Neural cell (in vitro differentiated cells): ENCODE measurements at regions not wholly inside any gene's neighbourhood (a gene's known extent, or its start where the extent isn't known, plus 50 kb on each side); places are given as distances from the start of the nearest gene placed in this dataset.

Experiments
- H2AFZ ChIP-seq: fragments of 200-600, 300-800 bp; sonication (generic), shearing (Covaris generic); 2 replicates; pipeline ENCODE4 v1.6.0; 2014; ENCODE audit warnings: low read depth, mild to moderate bottlenecking, antibody characterized with exemption, low read length, moderate library complexity
- H3F3A ChIP-seq: fragments of 200-600 bp; shearing (Covaris generic); 2 replicates; pipeline ENCODE4 v1.6.1; 2016; ENCODE audit warnings: mild to moderate bottlenecking, moderate library complexity, mixed read lengths, antibody characterized with exemption, low read length; ENCODE audit not compliant: insufficient read depth, poor library complexity, severe bottlenecking
- H3K27ac ChIP-seq: fragments of 200-600, 300-800 bp; sonication (generic), shearing (Covaris generic); 2 replicates; pipeline ENCODE4 v1.5.1; 2014; ENCODE audit warnings: mild to moderate bottlenecking, low read length, moderate library complexity
- H3K27me3 ChIP-seq: fragments of 300-800, 200-600 bp; sonication (generic), shearing (Covaris generic); 2 replicates; pipeline ENCODE4 v1.6.0; 2014; ENCODE audit warnings: mild to moderate bottlenecking, low read depth, low read length, moderate library complexity; ENCODE audit not compliant: insufficient read depth
- H3K36me3 ChIP-seq: fragments of 300-800, 200-600 bp; sonication (generic), shearing (Covaris generic); 2 replicates; pipeline ENCODE4 v1.5.1; 2014; ENCODE audit warnings: mild to moderate bottlenecking, antibody characterized with exemption, low read length, moderate library complexity; ENCODE audit not compliant: insufficient read depth
- H3K4me2 ChIP-seq: fragments of 300-800, 200-600 bp; sonication (generic), shearing (Covaris generic); 2 replicates; pipeline ENCODE4 v1.6.0; 2014; ENCODE audit warnings: mild to moderate bottlenecking, low read length
- H3K4me3 ChIP-seq: fragments of 300-800, 200-600 bp; sonication (generic), shearing (Covaris generic); 2 replicates; pipeline ENCODE4 v1.5.1; 2014; ENCODE audit warnings: mild to moderate bottlenecking, low read length, moderate library complexity
- H3K79me2 ChIP-seq: fragments of 200-600 bp; shearing (Covaris generic); replicated peaks from 2 replicates; pipeline ENCODE4 v1.6.0; 2014; ENCODE audit warnings: mild to moderate bottlenecking, low read length, moderate library complexity; ENCODE audit not compliant: insufficient read depth
- H3K9ac ChIP-seq: fragments of 300-800, 200-600 bp; sonication (generic), shearing (Covaris generic); 2 replicates; pipeline ENCODE4 v1.6.1; 2016; ENCODE audit warnings: mild to moderate bottlenecking, low read length, mixed read lengths
- H3K9me2 ChIP-seq: fragments of 200-600 bp; shearing (Covaris generic); 2 replicates; pipeline ENCODE4 v1.6.1; 2016; ENCODE audit warnings: mild to moderate bottlenecking, low read length, mixed read lengths; ENCODE audit not compliant: insufficient read depth
- H3K9me3 ChIP-seq: fragments of 200-600, 300-800 bp; sonication (generic), shearing (Covaris generic); 2 replicates; pipeline ENCODE4 v1.6.1; 2016; ENCODE audit warnings: mild to moderate bottlenecking, mixed run types, low read length, moderate library complexity, mixed read lengths
- H4K20me1 ChIP-seq: fragments of 200-600 bp; shearing (Covaris generic); 2 replicates; pipeline ENCODE4 v1.6.1; 2016; ENCODE audit warnings: mild to moderate bottlenecking, mixed run types; ENCODE audit not compliant: insufficient read depth
- EP300 ChIP-seq: fragments of 450-650 bp; conservative IDR thresholded peaks from 2 replicates; pipeline ENCODE4 v1.6.1; 2014; ENCODE audit warnings: antibody characterized with exemption, mild to moderate bottlenecking, moderate library complexity; ENCODE audit not compliant: poor library complexity, severe bottlenecking
- EZH2 ChIP-seq: fragments of 200-600, 300-800 bp; shearing (Covaris generic), sonication (generic); IDR thresholded peaks from 2 replicates; pipeline ENCODE4 v1.6.1; 2014; ENCODE audit warnings: antibody characterized with exemption, low read length, borderline replicate concordance, mild to moderate bottlenecking; ENCODE audit not compliant: insufficient read depth, poor library complexity, severe bottlenecking
- MXI1 ChIP-seq: fragments of 450-650 bp; conservative IDR thresholded peaks from 2 replicates; pipeline ENCODE4 v1.6.1; 2014; ENCODE audit warnings: antibody characterized with exemption, mild to moderate bottlenecking; ENCODE audit not compliant: poor library complexity, severe bottlenecking
- POLR2AphosphoS5 ChIP-seq: IDR thresholded peaks from 2 replicates; pipeline ENCODE4 v1.6.1; 2012
- RAD21 ChIP-seq: fragments of 450-650 bp; conservative IDR thresholded peaks from 2 replicates; pipeline ENCODE4 v1.6.1; 2014; ENCODE audit warnings: antibody characterized with exemption, mild to moderate bottlenecking, moderate library complexity
- REST ChIP-seq: IDR thresholded peaks from 2 replicates; pipeline ENCODE4 v1.6.1; 2012; ENCODE audit warnings: borderline replicate concordance
- SMC3 ChIP-seq: fragments of 450-650 bp; conservative IDR thresholded peaks from 2 replicates; pipeline ENCODE4 v1.6.1; 2014; ENCODE audit warnings: antibody characterized with exemption, mild to moderate bottlenecking, moderate library complexity; ENCODE audit not compliant: poor library complexity
- TAF1 ChIP-seq: IDR thresholded peaks from 2 replicates; pipeline ENCODE4 v1.6.1; 2012; ENCODE audit warnings: low read depth
- TF ChIP-seq, protein P1 (sequence below): fragments of 450-650 bp; IDR thresholded peaks from 2 replicates; pipeline ENCODE4 v1.5.1; 2014; ENCODE audit warnings: antibody characterized with exemption, mild to moderate bottlenecking, moderate library complexity; ENCODE audit not compliant: poor library complexity, severe bottlenecking

DNA sequence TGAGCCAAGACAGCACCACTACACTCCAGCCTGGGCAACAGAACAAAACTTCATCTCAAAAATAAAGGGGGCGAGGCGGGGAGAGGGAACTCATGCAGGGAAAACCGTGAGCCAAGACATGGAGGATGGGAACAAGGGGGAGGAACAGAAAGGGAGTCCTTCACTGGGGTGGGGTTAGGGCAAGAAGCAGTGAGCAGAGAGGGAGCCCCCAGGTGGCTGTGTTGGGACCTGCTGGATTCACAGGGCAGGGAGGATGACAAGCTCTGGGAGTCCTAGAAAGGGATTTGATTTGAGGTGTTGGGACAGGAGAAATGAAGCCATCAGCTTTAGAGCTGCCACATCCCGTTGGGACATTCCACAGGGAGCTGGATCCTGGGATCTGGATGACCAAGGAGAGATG lies 90.6 kb upstream of the TOP1 start:
- H3F3A ChIP-seq, result no peaks in the 10 kb centered on the region
- no peaks in the 10 kb centered on the region for H3K36me3 ChIP-seq
- no peaks in the 10 kb centered on the region for H3K9me2 ChIP-seq
- no peak overlapping the region for H3K4me3 ChIP-seq
- H4K20me1 ChIP-seq, result no peaks in the 10 kb centered on the region
- no peak overlapping the region for H3K9ac ChIP-seq
- no peak overlapping the region for H2AFZ ChIP-seq
- no peak for TF ChIP-seq SMC3
- no peak for TF ChIP-seq EP300
- TF ChIP-seq RAD21, result no peak
- TF ChIP-seq TAF1, result no peak
- TF ChIP-seq REST, result no peak
- TF ChIP-seq EZH2, result no peak
- TF ChIP-seq, protein P1, sequence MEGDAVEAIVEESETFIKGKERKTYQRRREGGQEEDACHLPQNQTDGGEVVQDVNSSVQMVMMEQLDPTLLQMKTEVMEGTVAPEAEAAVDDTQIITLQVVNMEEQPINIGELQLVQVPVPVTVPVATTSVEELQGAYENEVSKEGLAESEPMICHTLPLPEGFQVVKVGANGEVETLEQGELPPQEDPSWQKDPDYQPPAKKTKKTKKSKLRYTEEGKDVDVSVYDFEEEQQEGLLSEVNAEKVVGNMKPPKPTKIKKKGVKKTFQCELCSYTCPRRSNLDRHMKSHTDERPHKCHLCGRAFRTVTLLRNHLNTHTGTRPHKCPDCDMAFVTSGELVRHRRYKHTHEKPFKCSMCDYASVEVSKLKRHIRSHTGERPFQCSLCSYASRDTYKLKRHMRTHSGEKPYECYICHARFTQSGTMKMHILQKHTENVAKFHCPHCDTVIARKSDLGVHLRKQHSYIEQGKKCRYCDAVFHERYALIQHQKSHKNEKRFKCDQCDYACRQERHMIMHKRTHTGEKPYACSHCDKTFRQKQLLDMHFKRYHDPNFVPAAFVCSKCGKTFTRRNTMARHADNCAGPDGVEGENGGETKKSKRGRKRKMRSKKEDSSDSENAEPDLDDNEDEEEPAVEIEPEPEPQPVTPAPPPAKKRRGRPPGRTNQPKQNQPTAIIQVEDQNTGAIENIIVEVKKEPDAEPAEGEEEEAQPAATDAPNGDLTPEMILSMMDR, result no peak
- TF ChIP-seq POLR2AphosphoS5, result no peak
- no peak for TF ChIP-seq MXI1
- no peak overlapping the region for H3K27ac ChIP-seq
- H3K4me2 ChIP-seq, result no peak overlapping the region
- H3K27me3 ChIP-seq, result no peaks in the 10 kb centered on the region
- H3K79me2 ChIP-seq, result no peaks in the 10 kb centered on the region
- no peaks in the 10 kb centered on the region for H3K9me3 ChIP-seq

DNA sequence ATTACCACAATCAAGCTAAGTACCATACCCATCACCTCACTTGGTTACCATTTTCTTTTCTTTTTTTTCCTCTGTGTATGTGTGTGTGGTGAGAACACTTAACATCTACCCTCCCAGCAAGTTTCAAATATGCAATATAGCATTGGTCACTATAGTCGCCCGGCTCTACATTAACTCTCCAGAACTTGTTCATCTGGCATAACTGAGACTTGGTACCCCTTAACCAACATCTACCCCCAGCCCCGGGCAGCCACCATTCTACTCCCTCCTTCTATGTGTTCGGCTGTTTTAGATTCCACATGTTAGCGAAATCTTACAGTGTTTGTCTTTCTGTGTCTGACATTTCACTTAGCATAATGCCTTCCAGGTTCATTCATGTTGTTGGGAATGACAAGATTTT lies 89.0 kb upstream of the TOP1 start:
- H3K4me2 ChIP-seq, result no peak overlapping the region
- no peaks in the 10 kb centered on the region for H3K36me3 ChIP-seq
- no peak overlapping the region for H3K9ac ChIP-seq
- H3K9me3 ChIP-seq, result no peaks in the 10 kb centered on the region
- H3K4me3 ChIP-seq, result no peak overlapping the region
- H3K79me2 ChIP-seq, result no peaks in the 10 kb centered on the region
- H3F3A ChIP-seq, result no peaks in the 10 kb centered on the region
- H4K20me1 ChIP-seq, result no peaks in the 10 kb centered on the region
- H3K9me2 ChIP-seq, result no peaks in the 10 kb centered on the region
- TF ChIP-seq POLR2AphosphoS5 (no peak), EP300 (no peak), SMC3 (no peak), REST (no peak), MXI1 (no peak), EZH2 (no peak), RAD21 (no peak), TAF1 (no peak)
- TF ChIP-seq, protein P1, result no peak
- no peaks in the 10 kb centered on the region for H3K27me3 ChIP-seq
- no peak overlapping the region for H2AFZ ChIP-seq
- H3K27ac ChIP-seq, result no peak overlapping the region
